IMR-90 (cell line): ENCODE measurements at regions not wholly inside any gene's neighbourhood (a gene's known extent, or its start where the extent isn't known, plus 50 kb on each side); places are given as distances from the start of the nearest gene placed in this dataset.

Source experiments
- ATAC-seq: fragments of 200-7000 bp; cut with Tn5 transposase; 2 replicates; pipeline ENCODE4 v1.9.1; 2020; ENCODE audit warnings: low read depth, mild to moderate bottlenecking, moderate library complexity
- BruUV-seq: library from RNA; stranded (reverse); fragments of 400-500 nt; replicated peaks from 2 replicates; lab custom pipeline; 2021; lab: Mats Ljungman, UMichigan
- CTCF ChIA-PET: fragments of 300-600 bp; formaldehyde crosslinking; extraction: SDS; loops from one replicate; lab custom pipeline; 2021; ENCODE audit warnings: antibody characterized with exemption; lab: Yijun Ruan, JAX
- POLR2A ChIA-PET: fragments of 300-600 bp; sonication (Branson Sonifier 250); formaldehyde crosslinking; loops from one replicate; lab custom pipeline; 2022; ENCODE audit warnings: antibody characterized with exemption; ENCODE audit not compliant: unreplicated experiment; lab: Charles Lee
- DNase-seq: peaks from one replicate; pipeline ENCODE4 v3.0.0; 2013
- H2AFZ ChIP-seq: replicated peaks from 2 replicates; pipeline ENCODE3; 2013; ENCODE audit warnings: low read length, mild to moderate bottlenecking; ENCODE audit not compliant: poor library complexity
- H2AK5ac ChIP-seq: 2 replicates; pipeline ENCODE4 v1.6.1; 2013; ENCODE audit warnings: low read depth, low read length, inconsistent platforms
- H2AK9ac ChIP-seq: replicated peaks from 2 replicates; pipeline ENCODE3; 2013; ENCODE audit warnings: mild to moderate bottlenecking, low read depth, low read length, moderate library complexity; ENCODE audit not compliant: poor library complexity
- H2BK120ac ChIP-seq: 2 replicates; pipeline ENCODE4 v1.6.1; 2013; ENCODE audit warnings: low read depth, low read length, inconsistent platforms
- H2BK15ac ChIP-seq: 3 replicates; pipeline ENCODE4 v1.6.1; 2013; ENCODE audit warnings: low read depth, low read length, inconsistent platforms
- H2BK20ac ChIP-seq: 2 replicates; pipeline ENCODE4 v1.6.1; 2013; ENCODE audit warnings: low read depth, mild to moderate bottlenecking, inconsistent platforms, low read length, moderate library complexity
- H2BK5ac ChIP-seq: 2 replicates; pipeline ENCODE4 v1.6.1; 2013; ENCODE audit warnings: mild to moderate bottlenecking, low read depth, low read length, inconsistent platforms; ENCODE audit not compliant: poor library complexity, severe bottlenecking
- H3K14ac ChIP-seq: replicated peaks from 2 replicates; pipeline ENCODE4 v1.6.1; 2013; ENCODE audit warnings: low read depth, low read length, inconsistent platforms
- H3K18ac ChIP-seq: 2 replicates; pipeline ENCODE4 v1.6.1; 2013; ENCODE audit warnings: low read depth, low read length, control low read depth
- H3K23ac ChIP-seq: 2 replicates; pipeline ENCODE4 v1.6.1; 2013; ENCODE audit warnings: low read depth, low read length, inconsistent platforms
- H3K27ac ChIP-seq: 2 replicates; pipeline ENCODE4 v1.5.1; 2013; ENCODE audit warnings: mild to moderate bottlenecking, control low read depth, low read length; ENCODE audit not compliant: insufficient read depth
- H3K27me3 ChIP-seq: 2 replicates; pipeline ENCODE4 v1.6.1; 2013; ENCODE audit warnings: low read length; ENCODE audit not compliant: control insufficient read depth, insufficient read depth
- H3K36me3 ChIP-seq: 2 replicates; pipeline ENCODE4 v1.6.1; 2013; ENCODE audit warnings: low read length, mixed read lengths; ENCODE audit not compliant: control insufficient read depth, insufficient read depth
- H3K4ac ChIP-seq: 2 replicates; pipeline ENCODE4 v1.6.1; 2013; ENCODE audit warnings: low read depth, low read length, inconsistent platforms
- H3K4me1 ChIP-seq: 2 replicates; pipeline ENCODE4 v1.6.1; 2013; ENCODE audit warnings: low read length, mixed read lengths; ENCODE audit not compliant: control insufficient read depth, insufficient read depth
- H3K4me2 ChIP-seq: 2 replicates; pipeline ENCODE4 v1.6.1; 2013; ENCODE audit warnings: low read depth, mild to moderate bottlenecking, control low read depth, low read length, moderate library complexity
- H3K4me3 ChIP-seq: 2 replicates; pipeline ENCODE4 v1.5.1; 2013; ENCODE audit warnings: low read depth, mild to moderate bottlenecking, control low read depth, low read length, moderate library complexity; ENCODE audit not compliant: insufficient read depth
- H3K56ac ChIP-seq: 2 replicates; pipeline ENCODE4 v1.6.1; 2013; ENCODE audit warnings: low read length, inconsistent platforms; ENCODE audit not compliant: insufficient read depth; ENCODE audit errors: extremely low read depth
- H3K79me1 ChIP-seq, 2 experiments: 2 replicates each; pipeline ENCODE4 v1.6.1; 2013; ENCODE audit warnings: low read length in 2 of 2, inconsistent platforms in 1 of 2, low read depth in 1 of 2
- H3K9ac ChIP-seq: 2 replicates; pipeline ENCODE4 v1.6.1; 2013; ENCODE audit warnings: low read depth, low read length, control low read depth
- H3K9me1 ChIP-seq: 2 replicates; pipeline ENCODE4 v1.6.1; 2013; ENCODE audit warnings: low read length, inconsistent platforms; ENCODE audit not compliant: insufficient read depth
- H3K9me3 ChIP-seq: 2 replicates; pipeline ENCODE4 v1.6.1; 2013; ENCODE audit warnings: low read length; ENCODE audit not compliant: control insufficient read depth, insufficient read depth
- H4K20me1 ChIP-seq: 2 replicates; pipeline ENCODE4 v1.6.1; 2013; ENCODE audit warnings: low read length, inconsistent platforms; ENCODE audit not compliant: insufficient read depth
- H4K5ac ChIP-seq: 2 replicates; pipeline ENCODE4 v1.6.1; 2013; ENCODE audit warnings: mild to moderate bottlenecking, low read depth, low read length, control low read depth
- H4K8ac ChIP-seq, 2 experiments: 2 replicates each; pipeline ENCODE4 v1.6.1; 2013; ENCODE audit warnings: low read depth in 2 of 2, low read length in 2 of 2, control low read depth in 1 of 2, inconsistent platforms in 1 of 2
- H4K91ac ChIP-seq: 2 replicates; pipeline ENCODE4 v1.6.1; 2013; ENCODE audit warnings: low read depth, low read length, inconsistent platforms; ENCODE audit not compliant: insufficient read depth
- BHLHE40 ChIP-seq: fragments of 150-350 bp; IDR thresholded peaks from 2 replicates; pipeline ENCODE4 v1.6.1; 2016; ENCODE audit warnings: mild to moderate bottlenecking, low read depth, low read length
- CEBPB ChIP-seq: IDR thresholded peaks from 2 replicates; pipeline ENCODE4 v1.6.1; 2012; ENCODE audit warnings: low read depth, low read length, improper control_type of control experiment
- CHD1 ChIP-seq: IDR thresholded peaks from 2 replicates; pipeline ENCODE4 v1.6.1; 2012; ENCODE audit warnings: low read depth, low read length, improper control_type of control experiment
- FOS ChIP-seq: fragments of 150-350 bp; IDR thresholded peaks from 2 replicates; pipeline ENCODE4 v1.6.1; 2016; ENCODE audit warnings: low read depth, low read length
- MAFK ChIP-seq: IDR thresholded peaks from 2 replicates; pipeline ENCODE4 v1.6.1; 2012; ENCODE audit warnings: low read depth, low read length, improper control_type of control experiment
- MAZ ChIP-seq: IDR thresholded peaks from 2 replicates; pipeline ENCODE4 v1.6.1; 2012; ENCODE audit warnings: low read depth, mild to moderate bottlenecking, low read length, improper control_type of control experiment, moderate library complexity, borderline replicate concordance
- MXI1 ChIP-seq: IDR thresholded peaks from 2 replicates; pipeline ENCODE4 v1.6.1; 2012; ENCODE audit warnings: low read depth, mild to moderate bottlenecking, low read length, moderate library complexity, borderline replicate concordance
- NFE2L2 ChIP-seq: fragments of 150-350 bp; IDR thresholded peaks from 2 replicates; pipeline ENCODE4 v1.6.1; 2016; ENCODE audit warnings: low read depth, mild to moderate bottlenecking, low read length
- POLR2A ChIP-seq: IDR thresholded peaks from 2 replicates; pipeline ENCODE4 v1.6.1; 2012; ENCODE audit warnings: mild to moderate bottlenecking, low read depth, low read length
- RAD21 ChIP-seq: IDR thresholded peaks from 2 replicates; pipeline ENCODE4 v1.6.1; 2012; ENCODE audit warnings: low read length, improper control_type of control experiment
- RCOR1 ChIP-seq: IDR thresholded peaks from 2 replicates; pipeline ENCODE4 v1.6.1; 2012; ENCODE audit warnings: mild to moderate bottlenecking, low read length, improper control_type of control experiment; ENCODE audit not compliant: insufficient replicate concordance
- RFX5 ChIP-seq: IDR thresholded peaks from 2 replicates; pipeline ENCODE4 v1.8.0; 2012; ENCODE audit warnings: low read depth, mild to moderate bottlenecking, low read length, moderate library complexity
- SMC3 ChIP-seq: fragments of 150-350 bp; IDR thresholded peaks from 2 replicates; pipeline ENCODE4 v1.6.1; 2016; ENCODE audit warnings: low read depth, mild to moderate bottlenecking, antibody characterized with exemption, low read length, moderate library complexity
- USF2 ChIP-seq: fragments of 150-350 bp; IDR thresholded peaks from 2 replicates; pipeline ENCODE4 v1.6.1; 2017; ENCODE audit warnings: mild to moderate bottlenecking, antibody characterized with exemption, low read length, low read depth
- WGBS, 2 experiments: methylation state at CpG; one replicate each; pipeline versions ENCODE4 v1.1.5 to v1.1.7; 2013; ENCODE audit warnings: missing lambda C conversion rate in 2 of 2; ENCODE audit not compliant: insufficient read length in 1 of 2; ENCODE audit errors: extremely low coverage in 2 of 2; 5-methylcytosine and 5-hydroxymethylcytosine counted together
- dilution Hi-C: fragments of 300-500 bp; cut with HindIII; formaldehyde crosslinking; loops from one replicate; pipeline ENCODE4 v1.14.3; 2018; ENCODE audit warnings: low sequenced_read_pairs; ENCODE audit not compliant: unreplicated experiment
- in situ Hi-C: fragments of 300-500 bp; cut with MboI; formaldehyde crosslinking; loops from 3 replicates; pipeline ENCODE4 v1.14.3; 2019; ENCODE audit warnings: low sequenced_read_pairs, inconsistent platforms, mixed read lengths
- intact Hi-C: fragments of 100-400 bp; cut with micrococcal nuclease; formaldehyde crosslinking; loops from 2 replicates; pipeline ENCODE4 v1.10.0; 2022
- TF ChIP-seq, protein P1 (sequence below): conservative IDR thresholded peaks from 2 replicates; pipeline ENCODE4 v1.5.1; 2012; ENCODE audit warnings: mild to moderate bottlenecking, low read depth, low read length, improper control_type of control experiment
- TF ChIP-seq, protein P2 (sequence below): fragments of 150-350 bp; IDR thresholded peaks from 2 replicates; pipeline ENCODE4 v1.6.1; 2016; ENCODE audit warnings: low read depth, mild to moderate bottlenecking, low read length, moderate library complexity, borderline replicate concordance

- H4K20me1 ChIP-seq: no peaks in the 10 kb centered on the region
- dilution Hi-C loops (no loop called here), in situ Hi-C loops (no loop called here), intact Hi-C loops (no loop called here)
- no peaks in the 10 kb centered on the region for H3K79me1 ChIP-seq
- no peaks in the 10 kb centered on the region for H3K4me1 ChIP-seq
- H3K4me3 ChIP-seq: no peak overlapping the region
- H4K5ac ChIP-seq: no peak overlapping the region
- ATAC-seq (no peak), DNase-seq (no peak)
- no peak overlapping the region for H2AK9ac ChIP-seq
- no TSS peak for BruUV-seq
- no peak overlapping the region for H2BK20ac ChIP-seq
- POLR2A ChIA-PET: no interaction called here
- no peak overlapping the region for H3K4me2 ChIP-seq
- whole genome bisulfite sequencing, 2 experiments: 60% methylated on average over 4 of the region's 10 CpGs; no CpG with 5 or more reads in 1 of the 2 experiments
- no peak overlapping the region for H2BK120ac ChIP-seq
- H3K9me1 ChIP-seq: no peaks in the 10 kb centered on the region
- H3K9me3 ChIP-seq: peaks cover 3% of the 10 kb centered on the region; the same call in 1 of the 2 replicates
- H2BK5ac ChIP-seq: no peak overlapping the region
- H2AFZ ChIP-seq: no peak overlapping the region
- no peak overlapping the region for H3K14ac ChIP-seq
- no peak overlapping the region for H3K9ac ChIP-seq
- CTCF ChIA-PET: no interaction called here
- no peak overlapping the region for H3K23ac ChIP-seq
- no peak overlapping the region for H4K91ac ChIP-seq
- H4K8ac ChIP-seq: no peak overlapping the region
- no peak overlapping the region for H2AK5ac ChIP-seq
- no peaks in the 10 kb centered on the region for H3K27me3 ChIP-seq
- no peak overlapping the region for H3K56ac ChIP-seq
- H3K27ac ChIP-seq: no peak overlapping the region
- no peak overlapping the region for H3K4ac ChIP-seq
- no peak for TF ChIP-seq FOS
- TF ChIP-seq BHLHE40: no peak
- TF ChIP-seq RCOR1: no peak
- no peak for TF ChIP-seq MAFK
- TF ChIP-seq SMC3: no peak
- TF ChIP-seq, protein P1, sequence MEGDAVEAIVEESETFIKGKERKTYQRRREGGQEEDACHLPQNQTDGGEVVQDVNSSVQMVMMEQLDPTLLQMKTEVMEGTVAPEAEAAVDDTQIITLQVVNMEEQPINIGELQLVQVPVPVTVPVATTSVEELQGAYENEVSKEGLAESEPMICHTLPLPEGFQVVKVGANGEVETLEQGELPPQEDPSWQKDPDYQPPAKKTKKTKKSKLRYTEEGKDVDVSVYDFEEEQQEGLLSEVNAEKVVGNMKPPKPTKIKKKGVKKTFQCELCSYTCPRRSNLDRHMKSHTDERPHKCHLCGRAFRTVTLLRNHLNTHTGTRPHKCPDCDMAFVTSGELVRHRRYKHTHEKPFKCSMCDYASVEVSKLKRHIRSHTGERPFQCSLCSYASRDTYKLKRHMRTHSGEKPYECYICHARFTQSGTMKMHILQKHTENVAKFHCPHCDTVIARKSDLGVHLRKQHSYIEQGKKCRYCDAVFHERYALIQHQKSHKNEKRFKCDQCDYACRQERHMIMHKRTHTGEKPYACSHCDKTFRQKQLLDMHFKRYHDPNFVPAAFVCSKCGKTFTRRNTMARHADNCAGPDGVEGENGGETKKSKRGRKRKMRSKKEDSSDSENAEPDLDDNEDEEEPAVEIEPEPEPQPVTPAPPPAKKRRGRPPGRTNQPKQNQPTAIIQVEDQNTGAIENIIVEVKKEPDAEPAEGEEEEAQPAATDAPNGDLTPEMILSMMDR: no peak
- no peak for TF ChIP-seq USF2
- TF ChIP-seq RFX5: no peak
- no peak for TF ChIP-seq POLR2A
- TF ChIP-seq MXI1: no peak
- TF ChIP-seq, protein P2, sequence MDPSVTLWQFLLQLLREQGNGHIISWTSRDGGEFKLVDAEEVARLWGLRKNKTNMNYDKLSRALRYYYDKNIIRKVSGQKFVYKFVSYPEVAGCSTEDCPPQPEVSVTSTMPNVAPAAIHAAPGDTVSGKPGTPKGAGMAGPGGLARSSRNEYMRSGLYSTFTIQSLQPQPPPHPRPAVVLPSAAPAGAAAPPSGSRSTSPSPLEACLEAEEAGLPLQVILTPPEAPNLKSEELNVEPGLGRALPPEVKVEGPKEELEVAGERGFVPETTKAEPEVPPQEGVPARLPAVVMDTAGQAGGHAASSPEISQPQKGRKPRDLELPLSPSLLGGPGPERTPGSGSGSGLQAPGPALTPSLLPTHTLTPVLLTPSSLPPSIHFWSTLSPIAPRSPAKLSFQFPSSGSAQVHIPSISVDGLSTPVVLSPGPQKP: no peak
- TF ChIP-seq MAZ: no peak
- TF ChIP-seq CHD1: no peak
- no peak for TF ChIP-seq CEBPB
- no peak for TF ChIP-seq RAD21
- no peak for TF ChIP-seq NFE2L2
- H2BK15ac ChIP-seq: no peak overlapping the region
- H3K18ac ChIP-seq: no peak overlapping the region
- H3K36me3 ChIP-seq: no peaks in the 10 kb centered on the region
These were observed 113.7 kb downstream of the RNASET2 start for GRCh38 chr6:166842607-166843006.
